GM18909 (cell line): ENCODE measurements at regions not wholly inside any gene's neighbourhood (a gene's known extent, or its start where the extent isn't known, plus 50 kb on each side); places are given as distances from the start of the nearest gene placed in this dataset.
A peak's percentile ranks its signal among the peaks of the same experiment; 100 is the strongest.

Experiments used
- ATAC-seq: cut with Tn5 transposase; IDR thresholded peaks from one replicate; pipeline ENCODE4 v1.9.1; 2021; ENCODE audit warnings: mild to moderate bottlenecking; ENCODE audit not compliant: unreplicated experiment, poor library complexity

DNA sequence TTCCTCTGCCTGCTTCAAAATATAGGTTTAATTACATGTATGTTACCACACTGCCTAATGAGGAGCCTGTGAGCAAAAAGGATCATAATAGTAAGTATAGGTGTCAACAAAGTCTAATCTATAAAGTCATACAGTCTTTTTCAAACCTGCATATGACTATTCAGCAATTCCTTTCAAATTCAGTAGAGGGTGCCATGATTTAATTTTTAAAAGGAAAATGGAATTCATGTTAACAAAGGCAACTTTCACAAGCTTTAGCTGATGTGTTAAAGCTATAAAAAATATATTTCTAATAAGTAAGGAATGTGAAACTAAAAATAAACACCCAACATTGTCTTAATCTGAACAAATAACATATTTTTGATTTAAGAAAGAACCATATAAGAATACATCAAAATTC, 52.1 kb downstream of the MPP7 start:
- no peak for ATAC-seq

DNA sequence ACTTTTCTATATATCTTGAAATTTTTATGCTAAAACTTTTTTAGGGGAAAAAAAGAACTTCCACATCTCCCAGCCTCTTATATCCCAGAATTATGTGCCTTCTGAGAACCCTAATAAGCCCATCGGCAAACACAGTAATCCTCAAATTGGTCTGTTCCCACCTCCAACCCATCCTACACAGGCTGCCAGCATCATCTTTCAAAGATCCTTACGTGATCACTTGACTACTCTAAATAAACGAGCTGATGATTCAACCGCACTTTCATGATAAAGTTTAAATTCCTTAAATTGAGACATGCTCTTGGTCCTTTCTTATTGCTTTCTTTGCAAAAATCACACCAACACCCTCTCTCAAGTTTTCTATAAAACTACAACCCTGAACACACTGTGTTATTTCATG, 52.5 kb downstream of the MPP7 start:
- ATAC-seq: no peak

DNA sequence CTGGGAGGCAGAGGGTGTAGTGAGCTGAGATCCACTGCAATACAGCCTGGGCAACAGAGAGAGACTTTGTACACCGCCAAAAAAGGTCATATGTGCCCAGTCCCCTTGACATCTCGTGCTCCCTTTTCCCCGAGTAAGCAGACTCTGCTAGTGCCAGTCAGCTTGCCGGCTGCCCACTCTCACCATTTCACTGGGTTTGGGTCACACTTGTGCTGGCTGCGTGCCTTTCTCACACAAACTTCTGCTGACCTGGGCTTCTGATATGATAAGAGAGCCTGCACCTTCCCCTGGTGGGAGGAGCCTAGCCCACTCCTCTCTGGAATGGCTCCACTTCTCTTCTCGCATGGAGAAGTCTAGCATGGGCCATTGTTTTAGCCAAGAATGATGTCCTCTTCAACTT, 53.4 kb downstream of the MPP7 start:
- ATAC-seq: no peak

DNA sequence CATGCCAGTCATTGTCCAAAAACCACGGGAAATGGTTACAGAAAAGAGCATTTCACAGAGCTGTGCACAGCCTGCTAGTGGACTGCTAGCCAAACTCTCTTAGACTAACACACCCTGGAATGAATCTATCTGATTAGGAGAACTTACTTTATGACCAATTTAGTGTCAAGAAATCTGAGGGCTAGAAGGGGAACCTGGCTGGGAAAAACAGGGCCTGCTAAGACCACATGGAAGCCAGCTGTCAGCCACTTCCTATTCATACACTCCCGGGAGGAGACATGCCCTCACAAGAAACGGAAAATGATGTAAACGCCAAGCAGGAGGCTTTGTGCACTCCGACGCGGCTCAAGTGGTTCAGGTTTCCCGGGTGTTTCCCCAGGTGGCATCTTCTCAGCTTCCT, 54.8 kb downstream of the MPP7 start:
- no peak for ATAC-seq

GRCh38 chr10:28246023-28246422, 56.8 kb downstream of the MPP7 start:
- ATAC-seq: no peak

DNA sequence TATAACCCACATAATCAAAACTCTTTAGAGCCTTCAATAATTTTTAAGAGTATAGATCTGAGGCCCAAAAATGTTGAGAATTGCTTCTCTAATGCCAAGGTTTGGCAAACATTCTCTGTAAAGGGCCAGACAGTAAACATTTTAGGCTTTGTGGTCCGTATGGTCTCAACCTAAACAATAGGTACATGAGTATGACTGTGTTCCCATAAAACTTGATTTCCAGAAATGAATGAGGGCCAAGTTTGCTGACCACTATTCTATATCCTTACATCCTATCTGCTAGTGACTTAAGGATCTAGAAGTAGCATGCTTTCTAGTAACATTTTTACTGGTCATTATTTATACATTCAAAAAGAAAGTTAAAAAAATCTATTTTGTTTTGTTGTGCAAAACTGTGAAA, 58.9 kb downstream of the MPP7 start:
- ATAC-seq: no peak

- ATAC-seq: no peak
Observed at GRCh38 chr10:28242555-28243204, 60.2 kb downstream of the MPP7 start.

- ATAC-seq: peak; percentile 59
Observed at GRCh38 chr10:28241741-28242399, 61.0 kb downstream of the MPP7 start.

DNA sequence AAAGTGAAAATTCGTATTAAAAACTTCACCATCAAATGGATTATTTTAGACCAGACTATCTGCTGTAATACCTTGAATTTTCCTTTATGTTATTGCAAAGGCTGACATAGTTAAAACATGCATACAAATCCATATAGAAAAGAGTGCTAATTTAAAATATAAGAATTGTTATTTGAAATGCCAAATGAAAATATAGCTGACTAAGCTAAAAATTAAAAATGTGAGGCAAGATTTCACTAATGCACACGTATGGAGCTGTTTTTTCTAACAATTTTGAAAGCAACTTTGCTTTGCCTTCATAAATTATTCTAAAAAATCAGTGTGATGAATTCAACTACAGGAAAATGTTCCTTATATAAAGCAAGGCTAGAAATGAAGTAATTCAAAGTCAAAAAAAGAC, 62.5 kb downstream of the MPP7 start:
- no peak for ATAC-seq

DNA sequence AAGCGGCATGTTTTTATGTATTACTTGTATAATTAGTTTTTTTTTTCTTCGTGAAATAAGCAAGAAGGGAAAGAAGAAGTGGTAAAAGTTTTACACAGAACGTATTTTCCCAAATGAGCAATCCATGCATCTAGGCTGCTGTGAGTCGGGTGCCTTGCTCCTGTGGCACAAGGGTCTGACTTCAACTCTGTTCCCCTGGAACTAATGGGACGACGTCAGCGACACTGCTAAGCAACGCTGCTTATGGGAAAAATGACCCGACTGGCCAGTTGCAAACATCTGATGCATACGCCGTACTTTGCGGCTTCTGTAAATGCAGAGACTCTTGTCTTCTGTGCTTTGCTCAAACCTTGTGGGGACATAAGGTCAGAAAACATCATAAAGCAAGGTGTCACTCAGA, 66.3 kb downstream of the MPP7 start:
- no peak for ATAC-seq

- ATAC-seq: no peak
Observed at GRCh38 chr10:28220811-28221210, 82.1 kb downstream of the MPP7 start.

GRCh38 chr10:28219251-28219650, 83.6 kb downstream of the MPP7 start:
- no peak for ATAC-seq

DNA sequence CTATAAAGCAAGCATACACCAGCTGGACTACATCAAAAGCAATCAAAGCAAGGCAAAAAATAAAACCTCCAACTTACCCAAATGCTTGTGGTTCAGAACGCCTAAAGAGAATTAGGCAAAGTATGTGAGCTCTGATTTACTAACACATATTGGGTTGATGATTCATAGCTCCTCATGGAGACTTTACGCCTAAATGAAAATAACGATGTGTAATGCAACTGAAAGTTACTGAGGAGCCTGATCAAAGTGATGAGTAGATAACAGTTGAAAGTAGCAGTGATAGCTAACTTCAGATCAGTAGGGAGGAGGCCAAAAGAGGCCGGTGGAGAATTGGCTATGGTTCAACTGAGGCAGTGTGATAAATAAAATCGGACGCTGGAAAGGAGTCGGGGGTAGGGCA, 85.0 kb downstream of the MPP7 start:
- no peak for ATAC-seq

DNA sequence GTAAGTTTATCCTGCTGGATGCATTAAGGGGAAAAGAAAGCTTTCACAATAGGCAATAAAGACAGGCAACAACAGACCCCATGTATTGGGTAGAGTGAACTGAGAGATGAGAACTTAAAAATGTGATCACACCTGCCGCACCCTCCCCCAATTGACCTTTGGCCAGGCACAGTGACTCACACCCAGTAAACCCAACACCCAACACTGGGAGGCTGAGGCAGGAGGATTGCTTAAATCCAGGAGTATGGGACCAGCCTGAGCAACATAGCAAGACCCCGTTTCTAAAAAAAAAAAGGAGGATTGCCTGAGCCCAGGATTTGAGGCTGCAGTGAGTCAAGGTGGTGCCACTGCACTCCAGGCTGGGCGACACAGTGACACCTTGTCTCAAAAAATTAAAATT, 86.9 kb downstream of the MPP7 start:
- ATAC-seq: no peak

DNA sequence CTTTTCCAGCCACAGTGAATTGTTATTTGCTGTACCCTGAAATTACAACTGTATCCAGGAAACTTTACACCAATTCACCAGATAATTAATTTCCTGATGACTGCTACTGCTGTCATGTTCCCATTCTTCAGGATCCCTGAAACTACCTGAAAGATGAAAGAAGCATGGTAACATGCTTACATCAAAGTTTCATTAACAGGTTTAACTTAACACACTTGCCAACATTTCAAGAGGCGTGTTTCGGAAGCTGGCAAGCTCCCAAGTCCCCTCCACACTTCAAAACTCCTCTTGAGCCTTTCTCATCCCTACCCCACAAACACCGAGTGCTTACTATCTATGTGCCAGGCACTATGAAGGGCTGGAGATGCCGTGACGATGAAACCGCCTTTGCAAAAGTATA, 88.6 kb downstream of the MPP7 start:
- no peak for ATAC-seq

- ATAC-seq: no peak
Observed at GRCh38 chr10:28211759-28212158, 91.1 kb downstream of the MPP7 start.

DNA sequence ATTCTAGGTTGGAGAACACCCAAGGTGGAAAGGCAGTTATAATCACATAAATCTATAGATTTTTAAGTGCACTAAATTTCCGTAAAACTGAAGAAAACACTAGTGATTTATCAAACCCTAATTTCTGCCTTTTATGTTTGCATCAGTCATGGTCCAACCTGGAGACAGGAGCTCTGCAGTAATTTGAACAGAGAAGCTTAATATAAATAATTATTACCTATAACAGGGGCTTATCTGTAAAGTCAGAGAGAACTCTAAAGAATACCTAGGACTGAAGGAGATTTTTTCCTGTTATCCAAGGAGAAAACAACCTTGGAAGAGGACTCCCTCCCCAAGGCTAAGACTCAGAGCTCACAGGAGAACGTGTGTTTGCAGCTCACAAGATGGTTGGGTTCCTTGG, 95.1 kb downstream of the MPP7 start:
- ATAC-seq: no peak

- ATAC-seq: no peak
Observed at GRCh38 chr10:28202941-28203352, 99.9 kb downstream of the MPP7 start.

DNA sequence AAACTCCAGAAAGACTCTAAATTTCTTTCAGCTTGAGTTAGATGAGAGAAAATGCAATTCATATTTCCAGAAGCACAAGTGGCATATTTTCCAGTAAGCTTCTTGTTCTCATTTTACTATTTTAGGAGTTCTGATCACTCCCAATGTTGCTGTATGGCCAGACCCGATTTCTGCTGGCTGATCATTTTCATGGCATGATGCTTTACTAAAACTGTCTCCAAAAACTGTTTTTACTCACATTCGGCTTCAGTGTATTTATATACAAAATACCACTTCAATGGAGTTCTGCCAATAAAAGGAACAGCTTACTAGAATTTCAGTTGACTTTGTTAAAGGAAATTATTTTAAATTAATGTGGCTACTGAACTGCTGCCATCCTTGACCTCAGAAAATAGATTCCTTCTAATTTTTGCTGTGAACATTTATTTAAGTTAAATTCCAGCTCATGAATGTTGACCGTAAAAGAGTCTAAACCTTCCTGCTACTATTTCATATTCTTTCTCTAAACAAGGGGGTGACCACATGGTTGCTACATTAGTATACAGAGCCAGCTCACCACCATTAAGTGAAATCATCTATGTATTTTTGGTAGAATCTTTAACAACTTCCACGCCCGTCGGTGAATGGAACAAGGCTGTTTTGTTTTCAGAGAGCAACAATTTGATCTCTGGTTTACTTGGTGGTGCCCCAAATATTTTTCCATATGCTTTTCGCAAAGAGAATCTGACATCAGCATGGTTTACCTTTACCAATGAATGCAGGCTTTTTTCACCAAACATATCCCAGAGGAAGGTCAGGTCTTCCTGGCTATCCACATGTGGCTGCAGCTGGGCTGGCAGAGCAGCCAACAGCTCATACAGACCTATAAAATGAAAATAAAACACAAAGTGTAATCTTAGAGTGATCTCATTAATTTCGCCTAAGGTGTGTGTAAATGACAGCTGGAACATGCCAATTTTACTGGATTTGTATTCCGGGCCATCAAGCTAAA, 101.2 kb downstream of the MPP7 start:
- ATAC-seq: no peak

DNA sequence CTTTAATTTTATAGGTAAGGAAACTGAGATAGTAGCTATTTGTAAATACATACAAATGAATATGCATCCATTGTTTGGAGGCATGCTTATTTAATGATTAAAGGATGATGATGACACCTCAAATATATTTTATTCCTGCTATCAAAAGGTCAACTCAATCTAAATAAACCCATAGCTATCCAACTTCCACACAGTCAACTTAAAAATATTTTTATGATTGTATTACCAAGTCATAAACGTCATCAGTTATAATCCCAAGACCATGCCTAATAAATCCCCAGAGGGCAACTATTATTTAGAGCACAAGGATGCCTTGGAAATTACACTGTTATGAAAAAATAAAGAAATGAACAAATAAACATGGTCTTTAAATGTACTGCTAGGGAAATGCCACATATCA, 102.1 kb downstream of the MPP7 start:
- no peak for ATAC-seq

GRCh38 chr10:28199941-28200340, 102.9 kb downstream of the MPP7 start:
- ATAC-seq: no peak
